GM21723 (cell line): ENCODE measurements at regions not wholly inside any gene's neighbourhood (a gene's known extent, or its start where the extent isn't known, plus 50 kb on each side); places are given as distances from the start of the nearest gene placed in this dataset.
A peak's percentile ranks its signal among the peaks of the same experiment; 100 is the strongest.
"Not testable (repeated sequence)": the region's sequence is repeated elsewhere in the genome, so short reads cannot be mapped to it uniquely, and the experiment has no call there.

Source experiments
- ATAC-seq: cut with Tn5 transposase; IDR thresholded peaks from one replicate; pipeline ENCODE4 v1.9.1; 2021; ENCODE audit warnings: mild to moderate bottlenecking, moderate library complexity; ENCODE audit not compliant: unreplicated experiment

DNA sequence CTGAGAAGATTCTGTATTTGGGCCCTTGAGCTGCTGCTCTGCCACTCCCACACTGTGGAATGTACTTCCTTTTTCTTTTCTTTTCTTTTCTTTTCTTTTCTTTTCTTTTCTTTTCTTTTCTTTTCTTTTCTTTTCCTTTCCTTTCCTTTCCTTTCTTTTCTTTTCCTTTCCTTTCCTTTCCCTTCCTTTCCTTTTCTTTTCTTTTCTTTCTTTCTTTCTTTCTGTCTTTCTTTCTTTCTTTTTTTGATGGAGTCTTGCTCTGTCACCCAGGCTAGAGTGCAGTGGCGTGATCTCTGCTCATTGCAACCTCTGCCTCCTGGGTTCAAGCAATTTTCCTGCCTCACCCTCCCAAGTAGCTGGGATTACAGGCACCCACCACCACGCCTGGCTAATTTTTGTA is 89.8 kb downstream of the DNAAF6 start:
- not testable (repeated sequence) for ATAC-seq

DNA sequence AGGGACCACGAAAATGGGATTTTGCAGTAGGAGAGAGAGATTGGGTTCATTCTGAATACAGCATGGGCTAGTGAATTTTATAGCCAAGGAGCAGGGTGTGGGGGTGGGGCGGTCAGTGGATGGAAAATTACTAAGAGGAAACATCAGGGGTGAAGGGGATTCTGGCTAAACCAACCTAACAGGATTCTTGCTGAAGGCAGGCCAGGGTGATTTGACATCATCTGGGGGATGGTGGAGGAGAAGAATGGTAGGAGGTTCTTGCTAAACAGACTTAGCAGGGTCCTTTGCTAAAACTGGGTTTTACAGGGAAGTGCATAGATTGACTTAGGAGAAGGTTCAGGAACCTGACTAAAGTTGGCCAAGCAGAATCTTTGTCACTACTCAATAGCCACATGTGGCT is 91.9 kb downstream of the DNAAF6 start:
- no peak for ATAC-seq

DNA sequence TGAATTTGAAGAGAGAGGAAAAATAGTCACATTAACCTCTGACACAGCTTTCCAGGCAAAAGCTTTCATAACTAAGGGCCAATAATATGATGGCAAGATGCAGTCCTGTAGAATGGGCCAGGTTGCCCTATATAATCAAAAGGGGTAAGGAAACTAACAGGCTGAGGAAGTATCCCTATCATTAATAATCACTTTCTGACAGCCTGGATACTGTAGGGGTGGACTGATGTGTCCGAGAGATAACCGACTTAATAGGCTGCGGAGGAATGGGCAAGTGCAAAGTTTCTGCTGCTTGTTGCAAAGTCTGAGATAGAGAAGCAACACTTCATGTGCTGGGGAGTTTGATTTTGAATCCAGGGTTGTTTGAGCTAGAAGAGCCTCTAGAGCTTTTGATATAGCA is 94.8 kb downstream of the DNAAF6 start:
- no peak for ATAC-seq

DNA sequence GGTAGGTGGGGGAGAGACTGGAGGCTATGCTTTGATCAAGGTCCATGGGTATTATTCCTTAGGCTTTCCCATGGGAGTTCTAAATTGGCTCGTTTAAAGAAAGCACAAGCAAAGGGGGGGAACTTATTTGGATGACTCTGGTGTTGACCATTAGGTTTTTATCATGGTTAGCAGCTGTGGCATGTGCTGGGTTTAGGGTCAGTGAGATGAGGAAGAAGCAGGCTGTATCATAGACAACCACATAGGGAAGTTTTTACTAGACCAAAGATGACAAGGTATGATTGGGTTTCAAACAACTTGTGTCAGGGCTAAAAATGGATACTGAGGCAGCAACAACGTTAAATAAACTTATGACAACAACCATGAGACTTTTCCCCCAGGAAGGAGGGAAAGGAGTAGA is 97.7 kb downstream of the DNAAF6 start:
- no peak for ATAC-seq

DNA sequence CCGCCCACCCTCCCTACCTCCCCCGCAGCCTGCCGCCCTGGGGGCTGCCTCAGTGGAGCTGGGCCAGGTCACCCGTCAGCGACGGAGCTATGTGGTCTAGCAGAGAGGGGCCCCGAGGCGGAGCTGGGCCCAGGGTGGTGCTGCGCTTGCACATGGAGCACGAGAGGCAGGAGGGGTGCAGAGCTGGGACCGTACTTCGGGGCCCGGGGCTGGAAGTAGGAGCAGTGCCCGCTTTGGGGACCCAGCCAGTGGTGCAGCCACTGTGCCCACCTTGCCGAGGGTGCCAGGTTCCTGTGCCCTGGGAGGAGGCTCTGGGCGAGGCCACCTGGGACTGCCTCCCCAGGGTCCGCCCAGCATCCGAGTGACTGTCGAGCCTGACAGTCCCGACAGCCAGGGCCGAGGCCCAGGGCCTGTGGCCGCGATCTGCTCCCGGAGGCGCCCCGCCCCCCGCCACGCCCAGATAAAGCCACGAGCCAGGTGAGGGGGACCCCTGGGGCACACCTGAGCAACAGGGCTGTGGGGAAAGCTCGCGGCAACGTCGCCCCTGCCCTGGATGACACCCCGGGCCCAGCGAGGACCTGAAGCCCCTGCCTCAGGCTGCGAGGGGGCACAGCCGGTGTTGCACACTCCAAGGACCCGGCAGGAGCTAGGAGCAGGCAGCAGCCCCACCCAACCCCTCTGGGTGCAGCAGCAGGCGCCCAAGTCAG is 117.5 kb downstream of the DNAAF6 start:
- no peak for ATAC-seq

DNA sequence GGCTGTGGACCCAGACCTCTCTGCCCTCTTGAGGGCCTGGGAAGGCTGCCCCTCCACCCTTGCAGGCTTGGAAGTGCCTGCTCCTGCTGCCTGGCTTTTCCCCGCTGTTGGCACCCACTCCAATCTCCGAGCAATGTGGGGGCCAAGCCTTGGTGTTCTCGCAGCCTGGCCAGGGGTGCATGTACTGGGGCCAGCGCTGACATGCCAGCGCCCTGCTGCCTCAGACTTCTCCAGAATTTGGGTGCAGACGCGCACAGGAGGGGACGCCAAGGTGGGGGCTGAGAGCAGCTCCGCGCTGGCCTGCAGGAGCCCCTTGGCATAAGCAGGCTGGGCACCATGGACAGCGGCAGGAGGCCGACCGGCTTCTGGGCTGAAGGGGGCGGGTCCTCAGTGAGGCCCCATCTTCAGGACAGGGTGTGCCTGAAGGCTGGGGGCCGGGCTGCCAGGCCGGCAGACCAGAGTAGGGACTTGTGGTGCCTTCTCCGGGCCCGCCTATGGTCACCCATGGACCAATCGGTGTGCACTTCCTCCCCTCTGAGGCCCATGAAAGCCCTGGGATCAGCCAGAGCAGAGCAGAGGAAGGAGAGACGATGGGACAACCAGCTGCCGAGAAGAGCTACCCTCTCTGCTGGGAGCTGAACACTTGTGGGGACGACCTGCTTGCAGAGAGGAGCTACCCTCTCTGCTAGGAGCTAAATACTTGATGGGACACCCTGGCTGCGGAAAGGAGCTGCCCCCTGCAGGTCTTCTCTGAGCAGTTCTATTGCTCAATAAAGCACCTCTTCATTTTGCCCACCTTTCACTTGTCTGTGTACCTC is 118.3 kb downstream of the DNAAF6 start:
- no peak for ATAC-seq

DNA sequence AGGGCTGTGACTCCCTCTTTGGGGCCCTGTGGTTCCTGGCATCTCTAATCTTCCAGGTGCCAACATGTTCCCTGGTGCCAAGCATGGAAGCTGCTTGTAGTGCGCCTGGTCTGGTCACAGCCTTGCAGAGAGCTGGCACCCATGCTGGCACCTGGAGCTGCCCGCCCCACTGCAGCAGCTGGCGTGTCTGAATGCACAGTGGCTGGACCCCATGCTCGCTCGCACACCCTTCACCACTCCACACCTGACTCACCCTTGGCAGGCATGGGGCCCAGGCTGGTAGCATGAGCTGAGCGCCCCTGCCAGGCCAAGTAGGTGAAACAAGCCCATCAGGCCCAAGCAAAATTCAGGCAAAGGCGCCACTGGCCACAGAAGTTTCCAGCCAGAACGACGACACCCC is 119.1 kb downstream of the DNAAF6 start:
- ATAC-seq: no peak

DNA sequence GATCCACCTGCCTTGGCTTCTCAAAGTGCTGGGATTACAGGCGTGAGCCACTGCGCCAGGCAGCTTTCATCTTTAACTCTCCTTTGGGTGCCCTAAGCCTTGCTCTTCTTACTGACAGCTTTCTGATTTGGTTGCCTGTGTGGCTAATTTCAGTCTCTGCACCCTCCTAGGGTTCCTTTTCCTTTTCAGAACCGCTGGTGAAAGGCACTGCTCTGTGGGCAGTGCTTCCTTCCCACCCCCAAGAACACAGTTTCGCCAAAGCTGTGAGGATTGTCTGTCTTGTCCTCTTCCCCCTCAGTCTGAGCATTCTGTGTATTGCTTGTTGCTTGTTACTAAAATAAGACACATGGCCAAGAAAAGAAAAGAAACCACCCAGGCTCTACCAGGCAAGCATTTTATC is 101.4 kb upstream of the FRMPD3 start:
- no peak for ATAC-seq

DNA sequence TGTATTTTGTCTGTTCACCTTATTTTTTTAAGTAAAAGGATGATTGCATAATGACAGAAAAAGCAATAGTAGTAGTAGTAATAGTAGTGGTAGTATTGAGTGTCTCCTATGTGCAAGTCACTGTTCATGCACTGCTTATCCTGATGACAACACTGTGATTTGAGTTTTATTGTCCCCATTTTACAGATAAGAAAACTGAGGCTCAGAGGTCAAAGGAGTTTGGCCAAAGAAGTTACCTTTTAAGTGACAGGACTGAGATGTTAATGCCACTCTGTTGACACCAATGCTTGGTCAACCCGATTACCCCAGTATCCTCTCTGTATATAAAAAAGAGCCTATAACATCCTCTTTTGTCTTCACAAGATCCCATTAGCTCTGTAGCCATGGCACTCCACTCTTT is 100.5 kb upstream of the FRMPD3 start:
- no peak for ATAC-seq

DNA sequence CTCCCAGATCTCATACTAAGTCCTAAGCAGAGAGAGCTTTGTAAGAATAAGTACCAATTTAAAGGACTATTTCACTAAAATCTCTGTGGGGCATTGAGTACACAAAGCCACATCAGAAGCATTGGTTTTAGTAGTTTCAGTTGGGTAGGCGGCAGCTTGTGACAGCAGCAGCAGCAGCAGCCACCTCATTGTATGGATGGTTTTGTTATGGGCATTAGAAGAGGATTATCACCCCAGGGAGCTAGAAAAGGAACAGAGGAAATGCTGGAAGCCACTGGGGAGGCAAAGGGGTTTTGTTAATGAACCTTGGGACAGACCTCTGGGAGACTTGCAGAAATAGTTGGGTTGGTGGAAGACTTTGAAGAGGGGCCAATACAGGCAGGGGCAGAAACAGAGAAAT is 93.9 kb upstream of the FRMPD3 start:
- no peak for ATAC-seq

DNA sequence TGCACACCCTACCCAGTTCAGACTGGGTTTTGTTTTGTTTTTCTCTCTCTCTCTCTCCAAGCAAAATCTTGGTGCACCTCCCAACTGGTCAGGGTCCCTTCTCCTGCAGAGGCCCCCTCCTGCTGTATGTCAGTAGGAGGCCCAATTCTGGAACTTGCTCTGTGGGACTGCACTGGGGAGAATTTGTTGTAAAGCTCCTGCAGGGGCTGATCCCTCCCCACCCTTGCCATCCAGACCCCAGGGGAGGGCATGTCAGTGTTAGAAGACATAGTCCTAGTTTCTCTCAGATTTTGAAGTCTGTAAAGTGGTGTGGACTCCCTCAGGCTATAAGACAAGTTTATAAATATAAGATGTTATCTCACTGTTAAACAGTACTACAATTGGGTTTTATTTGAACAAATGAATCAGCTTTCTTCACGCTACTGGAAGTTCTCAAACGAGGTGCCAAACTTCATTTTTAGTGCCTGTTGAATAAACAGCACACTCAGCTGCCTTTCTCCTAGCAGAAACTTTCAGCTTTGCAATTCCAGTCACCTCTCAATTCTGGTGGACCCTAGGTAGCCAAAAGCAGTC is 88.6 kb upstream of the FRMPD3 start:
- no peak for ATAC-seq

DNA sequence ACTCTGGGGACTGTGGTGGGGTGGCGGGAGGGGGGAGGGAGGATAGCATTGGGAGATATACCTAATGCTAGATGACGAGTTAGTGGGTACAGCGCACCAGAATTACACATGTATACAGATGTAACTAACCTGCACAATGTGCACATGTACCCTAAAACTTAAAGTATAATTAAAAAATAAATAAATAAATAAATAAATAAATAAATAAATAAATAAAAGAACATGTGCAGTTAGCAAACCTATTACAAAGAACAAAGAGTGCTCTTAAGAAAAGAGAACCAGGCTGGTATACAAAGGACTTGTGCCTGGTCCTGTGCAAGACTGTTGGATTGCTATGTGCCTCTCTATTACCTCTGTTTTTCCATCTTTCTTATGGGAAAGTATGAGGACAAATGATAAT is 79.3 kb upstream of the FRMPD3 start:
- not testable (repeated sequence) for ATAC-seq

DNA sequence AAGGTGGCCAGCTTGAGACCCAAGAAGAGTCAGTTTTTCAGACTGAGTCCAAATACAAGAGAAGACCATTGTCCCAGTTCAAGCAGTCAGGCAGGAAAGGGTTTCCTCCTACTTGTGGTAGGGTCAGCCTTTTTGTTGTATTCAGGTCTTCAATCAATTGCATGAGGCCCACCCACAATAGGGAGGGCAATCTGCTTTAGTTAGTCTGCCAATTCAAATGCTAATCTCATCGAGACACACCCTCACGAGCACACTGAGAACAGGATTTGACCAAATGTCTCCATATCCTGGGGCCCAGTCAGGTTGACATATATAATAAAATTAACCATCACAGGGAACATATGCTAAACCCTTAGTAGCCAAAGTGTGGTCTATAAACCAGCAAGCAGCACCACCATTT is 75.3 kb upstream of the FRMPD3 start:
- ATAC-seq: no peak

DNA sequence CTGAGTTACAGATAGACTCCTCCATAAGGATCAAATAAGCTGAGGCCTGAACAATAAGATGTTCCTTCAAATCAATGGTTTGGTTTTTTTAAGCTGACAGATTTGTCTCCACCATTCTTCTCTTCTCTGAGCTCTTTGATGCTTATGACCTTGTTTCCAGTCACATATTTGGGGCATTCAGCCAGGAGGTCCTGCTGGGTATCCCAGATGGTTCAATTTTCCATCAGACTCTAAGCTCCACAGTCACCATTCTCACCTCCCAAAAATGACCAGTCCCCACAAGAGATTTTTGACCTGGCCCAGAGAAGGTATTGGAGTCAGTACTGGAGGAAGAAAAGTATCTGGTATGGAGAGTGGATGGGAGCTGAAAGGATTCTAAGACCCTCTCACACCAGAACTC is 74.6 kb upstream of the FRMPD3 start:
- no peak for ATAC-seq

DNA sequence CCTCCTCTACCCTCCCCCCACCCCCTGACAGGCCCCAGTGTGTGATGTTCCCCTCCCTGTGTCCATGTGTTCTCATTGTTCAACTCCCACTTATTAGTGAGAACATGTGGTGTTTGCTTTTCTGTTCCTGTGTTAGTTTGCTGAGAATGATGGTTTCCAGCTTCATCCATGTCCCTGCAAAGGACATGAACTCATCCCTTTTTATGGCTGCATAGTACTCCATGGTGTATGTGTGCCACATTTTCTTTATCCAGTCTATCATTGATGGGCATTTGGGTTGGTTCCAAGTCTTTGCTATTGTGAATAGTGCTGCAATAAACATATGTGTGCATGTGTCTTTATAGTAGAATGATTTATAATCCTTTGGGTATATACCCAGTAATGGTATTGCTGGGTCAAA is 73.3 kb upstream of the FRMPD3 start:
- ATAC-seq: not testable (repeated sequence)

DNA sequence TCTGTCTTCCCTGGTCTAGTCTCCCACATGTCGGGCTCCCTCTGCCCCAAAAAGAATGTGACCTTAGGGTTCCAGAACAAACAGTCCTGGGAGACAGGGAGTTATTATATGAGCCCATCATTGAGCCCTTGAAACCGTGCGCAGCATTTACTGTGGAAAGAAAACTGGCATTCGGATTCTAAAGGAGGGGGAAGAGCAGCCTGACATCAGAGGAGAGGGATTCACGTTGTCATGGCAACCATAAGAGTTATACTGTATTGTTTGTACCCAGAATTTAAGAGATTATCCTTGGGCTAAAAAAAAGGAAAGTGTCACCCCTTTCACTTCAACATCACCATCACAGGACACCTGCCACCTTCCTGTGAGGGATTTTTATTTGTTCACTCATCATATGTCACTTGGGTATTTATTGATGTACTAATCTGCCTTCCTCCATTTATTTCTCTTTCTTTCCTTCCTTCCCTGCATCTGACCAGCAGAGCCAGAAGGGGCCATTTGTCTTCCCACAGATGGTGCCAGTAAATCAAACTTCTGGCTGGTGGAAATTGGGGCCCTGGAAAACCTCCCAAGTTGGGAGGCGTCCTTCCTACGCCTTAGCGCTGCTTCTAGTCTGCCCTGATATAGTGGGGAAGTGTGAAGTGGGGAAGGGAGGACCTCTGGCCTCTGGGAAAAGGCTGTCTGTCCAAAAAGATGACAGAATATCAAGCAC is 64.9 kb upstream of the FRMPD3 start:
- ATAC-seq: no peak

DNA sequence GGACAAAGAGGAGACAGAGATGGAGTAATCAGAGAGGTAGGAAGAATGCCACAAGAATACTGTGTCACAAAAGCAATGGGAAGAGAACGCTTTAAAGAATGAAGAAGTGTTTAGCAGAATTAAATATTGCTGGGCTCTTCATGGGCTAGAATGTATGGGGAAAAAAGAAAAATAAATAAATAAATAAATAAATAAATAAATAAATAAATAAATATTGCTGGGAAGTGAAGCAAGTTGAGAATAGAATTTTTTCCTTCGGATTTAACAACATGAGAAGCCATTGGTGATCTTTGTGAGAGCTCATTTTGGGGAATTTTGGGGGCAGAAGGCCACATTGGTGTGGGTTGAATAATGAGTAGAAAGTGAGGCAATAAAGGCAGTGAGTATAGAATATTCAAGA is 59.7 kb upstream of the FRMPD3 start:
- no peak for ATAC-seq

DNA sequence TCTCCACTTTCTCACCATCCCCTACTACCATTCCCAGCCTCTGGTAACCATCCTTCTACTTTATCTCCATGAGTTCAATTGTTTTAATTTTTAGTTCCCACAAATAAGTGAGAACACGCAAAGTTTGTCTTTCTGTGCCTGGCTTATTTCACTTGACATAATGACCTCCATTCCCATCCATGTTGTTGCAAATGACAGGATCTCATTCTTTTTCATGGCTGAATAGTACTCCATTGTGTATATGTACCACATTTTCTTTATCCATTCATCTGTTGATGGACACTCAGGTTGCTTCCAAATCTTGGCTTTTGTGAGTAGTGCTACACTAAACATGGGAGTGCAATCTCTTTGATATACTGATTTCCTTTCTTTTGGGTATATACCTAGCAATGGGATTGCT is 55.8 kb upstream of the FRMPD3 start:
- ATAC-seq: not testable (repeated sequence)

DNA sequence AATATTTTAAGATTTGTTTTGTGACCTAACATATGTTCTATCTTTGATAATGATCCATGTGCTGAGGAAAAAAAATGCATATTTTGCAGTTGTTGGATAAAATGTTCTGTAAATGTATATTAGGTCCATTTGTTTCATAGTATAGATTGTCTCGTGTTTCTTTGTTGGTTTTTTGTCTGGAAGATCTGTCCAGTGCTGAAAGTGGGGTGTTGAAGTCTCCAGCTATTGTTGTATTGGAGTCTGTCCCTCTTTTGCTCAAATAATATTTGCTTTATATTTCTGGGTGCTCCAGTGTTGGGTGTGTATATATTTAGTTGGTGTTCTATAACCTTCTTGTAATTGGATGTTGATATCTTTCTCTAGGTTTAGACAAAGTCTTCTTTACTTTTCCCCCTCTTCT is 53.2 kb upstream of the FRMPD3 start:
- no peak for ATAC-seq

DNA sequence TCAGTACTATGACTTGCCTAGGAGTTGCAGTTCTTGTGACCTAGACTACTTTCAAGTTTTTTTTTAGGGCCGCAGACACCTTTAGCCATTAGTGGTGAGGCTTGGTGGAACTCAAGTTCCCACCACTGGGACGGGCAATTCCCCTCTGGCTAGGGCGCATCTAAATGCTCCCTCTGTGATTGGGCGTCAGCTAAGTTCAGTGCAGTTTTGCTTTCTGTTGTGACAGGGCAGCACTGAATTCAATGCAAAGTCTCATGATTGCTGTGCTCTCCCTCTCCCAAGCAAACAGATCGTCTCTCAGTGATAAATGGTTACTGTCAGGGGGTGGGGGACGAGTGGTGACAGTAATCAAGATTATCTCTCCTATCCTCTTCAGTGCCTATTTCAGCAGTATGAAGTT is 52.7 kb upstream of the FRMPD3 start:
- no peak for ATAC-seq

DNA sequence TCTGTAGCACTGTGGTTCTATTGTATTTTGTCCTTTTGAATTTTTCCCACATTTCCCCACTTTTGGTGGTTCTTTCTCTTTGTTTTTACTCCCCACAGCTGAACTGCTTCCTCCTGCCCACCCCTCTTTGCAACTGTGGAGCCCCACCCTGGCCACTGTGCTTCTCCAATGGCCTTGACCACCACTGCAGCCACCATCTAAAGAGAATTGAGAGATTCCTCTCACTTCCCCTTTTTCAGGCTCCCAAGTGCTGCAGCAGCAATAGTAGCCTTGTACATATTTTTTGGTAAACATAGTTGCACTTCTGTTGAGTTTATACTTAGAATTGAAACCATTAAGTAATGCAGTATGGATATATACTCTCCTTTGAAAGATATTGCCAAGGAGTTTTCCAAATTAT is 51.3 kb upstream of the FRMPD3 start:
- peak; percentile 71 for ATAC-seq
